Activated T-helper 17 cell treated with anti-CD3 and anti-CD28 coated beads, Interleukin-2, amount 50 U/mL, for 72 hours (primary cell): ENCODE measurements at regions not wholly inside any gene's neighbourhood (a gene's known extent, or its start where the extent isn't known, plus 50 kb on each side); places are given as distances from the start of the nearest gene placed in this dataset.

Experiments
- ATAC-seq: fragments of 150-1000 bp; cut with Tn5 transposase; replicated peaks from 2 replicates; pipeline ENCODE4 v1.10.0; 2021; ENCODE audit warnings: mild to moderate bottlenecking, moderate library complexity
- H3K27ac Mint-ChIP-seq: one replicate; pipeline ENCODE4 v1.8.0; 2022; ENCODE audit warnings: mixed read lengths
- H3K27me3 Mint-ChIP-seq: one replicate; pipeline ENCODE4 v1.8.0; 2022; ENCODE audit warnings: mixed read lengths
- H3K36me3 Mint-ChIP-seq: one replicate; pipeline ENCODE4 v1.8.0; 2022; ENCODE audit warnings: low read depth, mild to moderate bottlenecking, mixed read lengths
- H3K4me1 Mint-ChIP-seq: one replicate; pipeline ENCODE4 v1.8.0; 2022; ENCODE audit warnings: mixed read lengths
- H3K4me3 Mint-ChIP-seq: one replicate; pipeline ENCODE4 v1.8.0; 2022; ENCODE audit warnings: mild to moderate bottlenecking, mixed read lengths
- H3K9me3 Mint-ChIP-seq: one replicate; pipeline ENCODE4 v1.8.0; 2022; ENCODE audit warnings: mixed read lengths

DNA sequence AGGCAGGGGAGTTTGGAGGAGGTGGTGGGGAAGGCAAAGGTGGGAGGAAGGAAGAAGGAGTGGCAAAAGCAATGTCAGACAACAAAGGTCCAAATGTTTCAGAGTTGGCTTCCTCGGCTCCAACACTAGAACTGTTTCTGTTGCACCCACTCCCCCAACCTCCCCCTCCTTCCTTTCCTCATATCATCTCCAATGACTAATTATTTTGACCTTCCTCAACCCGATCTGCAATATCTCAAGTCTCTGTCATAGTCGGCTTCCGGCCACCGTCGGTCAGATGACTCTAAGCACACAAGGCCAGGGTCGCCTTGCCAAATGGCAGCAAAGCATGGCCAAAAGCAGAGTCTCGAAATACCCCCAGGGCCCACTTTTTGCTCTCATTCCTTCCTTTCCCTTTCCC is 637.0 kb upstream of the TBX3 start:
- no peak for ATAC-seq
- peaks cover 7% of the 10 kb centered on the region for H3K9me3 Mint-ChIP-seq
- H3K4me1 Mint-ChIP-seq: no peaks in the 10 kb centered on the region
- no peaks in the 10 kb centered on the region for H3K27me3 Mint-ChIP-seq
- H3K27ac Mint-ChIP-seq: no peak overlapping the region
- H3K4me3 Mint-ChIP-seq: no peak overlapping the region
- no peaks in the 10 kb centered on the region for H3K36me3 Mint-ChIP-seq

DNA sequence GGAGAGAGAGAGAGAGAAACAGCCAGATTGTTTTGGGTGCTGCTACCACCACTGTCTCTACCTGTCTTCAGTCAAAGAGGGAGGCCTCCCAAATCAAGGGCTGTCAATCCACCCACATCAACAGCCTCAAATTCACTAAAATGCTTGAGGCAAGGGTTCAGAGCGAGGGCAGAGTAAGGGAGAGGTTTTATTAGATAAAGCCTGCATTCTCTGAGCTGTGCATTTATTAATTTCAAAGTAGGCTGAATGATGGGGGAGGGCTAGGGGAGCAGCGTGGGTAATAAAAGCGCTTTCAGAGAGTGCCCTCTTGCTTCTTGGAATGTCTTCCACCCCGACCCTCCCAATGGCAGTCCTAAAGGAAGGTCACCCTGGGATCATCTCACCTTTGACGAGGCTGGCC is 636.5 kb upstream of the TBX3 start:
- H3K27me3 Mint-ChIP-seq: no peaks in the 10 kb centered on the region
- no peak overlapping the region for H3K27ac Mint-ChIP-seq
- no peaks in the 10 kb centered on the region for H3K36me3 Mint-ChIP-seq
- no peak overlapping the region for H3K4me3 Mint-ChIP-seq
- H3K9me3 Mint-ChIP-seq: peaks cover 7% of the 10 kb centered on the region
- no peaks in the 10 kb centered on the region for H3K4me1 Mint-ChIP-seq
- ATAC-seq: no peak

DNA sequence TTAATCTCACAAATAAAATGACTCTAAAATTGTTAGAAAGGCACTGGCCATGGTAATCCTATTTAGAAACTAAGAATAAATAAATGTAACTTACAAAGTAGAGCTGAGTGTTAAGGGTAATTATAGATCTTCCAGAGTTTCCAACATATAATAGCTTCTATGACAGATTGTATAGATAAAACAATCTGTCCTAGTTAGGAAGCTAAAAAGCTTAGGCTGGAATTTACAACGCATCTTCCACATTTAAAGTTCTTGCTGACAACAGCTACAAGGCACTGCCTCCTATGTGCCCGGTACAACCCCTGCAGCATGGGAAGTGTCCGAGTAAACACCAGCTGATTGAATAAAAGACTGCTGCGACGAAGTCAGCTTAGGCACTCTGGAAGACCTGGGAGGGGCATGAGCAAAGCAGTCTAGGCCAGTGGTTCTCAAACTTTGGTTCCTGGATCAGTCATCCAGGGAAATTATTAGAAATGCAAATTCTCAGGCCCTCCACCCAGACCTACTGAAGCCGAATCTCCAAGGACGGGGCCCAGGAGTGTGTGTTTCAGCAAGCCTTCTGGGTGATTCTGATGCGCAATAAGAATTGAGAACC is 635.6 kb upstream of the TBX3 start:
- Mint-ChIP-seq H3K4me3 (no peak overlapping the region), H3K27me3 (no peaks in the 10 kb centered on the region), H3K4me1 (no peaks in the 10 kb centered on the region), H3K36me3 (no peaks in the 10 kb centered on the region), H3K9me3 (peaks cover 7% of the 10 kb centered on the region), H3K27ac (no peak overlapping the region)
- no peak for ATAC-seq

DNA sequence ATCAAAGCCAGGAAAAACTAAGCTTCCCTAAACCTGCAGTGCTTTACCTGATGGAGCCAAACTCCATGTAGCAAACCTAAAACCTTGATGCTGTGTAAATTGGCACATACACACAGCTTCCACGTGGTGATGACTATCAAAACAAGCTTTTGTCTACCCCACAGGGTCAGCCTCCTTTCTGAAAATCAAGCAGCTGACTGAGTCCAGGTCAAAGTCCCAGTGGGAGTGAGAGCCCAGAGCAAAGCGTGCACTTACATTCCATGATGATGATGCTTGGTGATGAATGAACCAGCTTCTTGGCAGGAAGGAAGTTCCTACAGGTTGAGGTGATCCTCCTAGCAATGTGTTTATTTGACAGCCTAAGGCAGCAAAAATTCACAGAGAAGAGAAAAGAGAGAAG is 630.0 kb upstream of the TBX3 start:
- Mint-ChIP-seq H3K36me3 (no peaks in the 10 kb centered on the region), H3K4me3 (no peak overlapping the region), H3K27ac (no peak overlapping the region), H3K27me3 (no peaks in the 10 kb centered on the region), H3K4me1 (no peaks in the 10 kb centered on the region), H3K9me3 (peaks cover 9% of the 10 kb centered on the region)
- no peak for ATAC-seq

DNA sequence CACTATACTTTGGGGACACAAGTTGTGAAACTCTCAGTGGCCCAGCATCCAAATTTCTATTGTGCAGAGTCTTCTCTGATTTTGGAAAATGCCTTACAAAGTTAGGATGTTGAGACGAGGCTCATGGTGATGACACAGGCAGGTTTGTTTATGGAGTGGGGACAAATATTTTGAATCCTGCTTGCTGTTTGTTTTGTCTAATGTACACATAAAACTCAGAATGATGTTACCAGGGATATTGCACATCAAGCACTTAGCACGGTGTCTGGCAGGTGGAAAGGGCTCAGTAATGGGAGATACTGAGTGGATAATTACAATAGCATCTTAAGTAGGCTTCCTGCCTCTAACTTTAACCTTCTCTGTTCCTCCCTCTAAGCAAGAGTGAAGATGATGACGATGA is 628.9 kb upstream of the TBX3 start:
- Mint-ChIP-seq H3K9me3 (peaks cover 9% of the 10 kb centered on the region), H3K27me3 (no peaks in the 10 kb centered on the region), H3K27ac (no peak overlapping the region), H3K36me3 (no peaks in the 10 kb centered on the region), H3K4me3 (no peak overlapping the region), H3K4me1 (no peaks in the 10 kb centered on the region)
- no peak for ATAC-seq

DNA sequence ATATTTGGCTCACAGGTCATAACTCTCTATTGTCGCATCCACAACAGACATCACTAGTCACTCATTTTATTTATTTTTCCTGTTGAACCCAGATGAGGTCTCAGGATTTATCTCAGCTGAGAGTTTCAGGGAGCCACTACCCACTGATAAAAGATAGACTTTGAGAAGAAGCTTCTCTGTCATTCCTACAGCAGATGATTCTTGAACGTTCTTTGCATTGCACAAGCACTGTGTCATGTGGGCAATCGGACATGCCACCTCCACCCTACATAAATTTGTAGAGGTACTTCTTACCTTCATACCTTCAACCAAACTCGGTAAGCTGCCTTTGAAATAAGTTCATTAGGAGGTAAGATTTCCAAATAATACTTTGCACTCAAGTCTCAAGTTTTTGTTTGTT is 627.9 kb upstream of the TBX3 start:
- H3K27ac Mint-ChIP-seq: no peak overlapping the region
- no peak overlapping the region for H3K4me3 Mint-ChIP-seq
- no peaks in the 10 kb centered on the region for H3K27me3 Mint-ChIP-seq
- ATAC-seq: no peak
- no peaks in the 10 kb centered on the region for H3K36me3 Mint-ChIP-seq
- H3K4me1 Mint-ChIP-seq: no peaks in the 10 kb centered on the region
- H3K9me3 Mint-ChIP-seq: peaks cover 9% of the 10 kb centered on the region

DNA sequence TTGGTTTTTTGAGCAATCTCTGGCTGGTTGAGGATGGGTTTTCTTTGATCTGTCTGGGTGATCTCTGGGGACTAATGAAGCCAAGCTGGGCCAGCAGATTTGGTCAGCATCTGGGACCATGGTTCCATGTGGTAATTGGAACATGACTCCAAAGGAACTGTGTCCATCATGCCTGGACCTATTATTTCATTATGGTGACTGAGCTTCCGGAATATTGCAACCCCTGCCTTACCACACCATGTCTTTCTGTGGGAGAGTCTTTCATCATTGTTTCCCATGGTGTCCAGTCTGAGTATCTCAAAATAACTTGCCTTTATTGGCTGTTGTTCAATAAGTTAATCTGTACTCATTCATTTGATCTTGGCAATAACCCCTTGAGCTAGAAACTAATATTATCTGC is 624.9 kb upstream of the TBX3 start:
- H3K4me3 Mint-ChIP-seq: no peak overlapping the region
- H3K4me1 Mint-ChIP-seq: no peaks in the 10 kb centered on the region
- no peak for ATAC-seq
- H3K27me3 Mint-ChIP-seq: no peaks in the 10 kb centered on the region
- H3K27ac Mint-ChIP-seq: no peak overlapping the region
- H3K9me3 Mint-ChIP-seq: peaks cover 4% of the 10 kb centered on the region
- H3K36me3 Mint-ChIP-seq: no peaks in the 10 kb centered on the region

DNA sequence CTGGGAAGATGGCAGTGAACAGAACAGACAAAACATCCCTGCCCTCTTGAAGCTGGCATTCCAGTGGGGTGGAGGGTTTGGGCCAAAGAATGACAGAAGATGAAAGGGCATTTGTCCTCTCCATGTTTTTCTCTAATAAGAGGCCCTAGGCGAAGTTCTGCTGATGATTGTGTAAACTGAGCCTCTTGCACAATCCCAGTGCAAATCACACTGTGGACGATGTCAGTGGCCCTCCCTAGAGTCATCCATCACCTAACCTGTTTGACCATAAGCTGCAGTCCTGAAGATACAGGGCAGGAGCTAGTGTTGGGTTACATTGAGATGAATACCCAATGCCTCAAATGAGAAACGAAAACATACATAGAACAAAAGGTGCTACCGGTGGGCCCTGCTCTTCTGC is 622.4 kb upstream of the TBX3 start:
- no peaks in the 10 kb centered on the region for H3K4me1 Mint-ChIP-seq
- H3K27ac Mint-ChIP-seq: no peak overlapping the region
- no peaks in the 10 kb centered on the region for H3K36me3 Mint-ChIP-seq
- no peak for ATAC-seq
- H3K9me3 Mint-ChIP-seq: peaks cover 9% of the 10 kb centered on the region
- H3K4me3 Mint-ChIP-seq: no peak overlapping the region
- H3K27me3 Mint-ChIP-seq: no peaks in the 10 kb centered on the region

DNA sequence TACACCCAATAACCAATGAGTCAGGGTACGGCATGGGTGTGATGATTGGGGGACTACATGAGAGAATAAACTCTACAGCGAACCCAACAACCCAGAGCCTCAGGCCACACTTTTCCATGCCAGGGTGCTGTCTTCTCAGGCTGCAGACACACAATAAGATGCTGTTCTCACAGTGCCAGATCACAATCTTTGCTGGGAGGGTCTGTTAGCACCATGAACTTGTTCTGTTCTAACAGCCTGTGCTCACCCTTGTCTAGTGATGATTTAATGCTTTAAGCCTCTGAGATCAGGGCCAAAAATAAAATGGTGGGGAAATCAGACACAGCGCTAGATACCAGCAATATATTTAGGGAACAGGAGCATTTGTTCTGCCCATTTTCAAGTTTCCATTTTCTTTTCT is 621.9 kb upstream of the TBX3 start:
- Mint-ChIP-seq H3K27ac (no peak overlapping the region), H3K9me3 (peaks cover 9% of the 10 kb centered on the region)

DNA sequence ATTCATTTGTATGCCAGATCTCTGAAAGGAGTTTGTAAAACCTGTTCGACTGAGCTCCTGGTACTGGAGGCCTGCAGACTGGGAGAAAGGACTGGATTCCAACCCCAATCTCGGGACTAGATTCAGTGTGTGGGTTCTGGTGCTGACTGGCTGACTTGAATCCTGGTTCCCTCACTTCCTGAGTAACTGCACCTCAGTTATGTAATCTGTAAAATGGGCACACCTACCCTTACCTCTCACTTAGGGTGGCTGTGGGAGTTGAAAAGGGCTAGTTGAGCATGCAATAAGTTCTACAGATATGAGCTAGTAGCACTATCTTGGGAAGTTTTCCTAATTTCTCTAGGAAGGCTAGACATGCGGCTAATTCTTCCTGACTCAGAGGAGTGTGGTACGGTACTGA is 621.3 kb upstream of the TBX3 start:
- no peak for ATAC-seq
- Mint-ChIP-seq H3K27ac (no peak overlapping the region), H3K36me3 (no peaks in the 10 kb centered on the region), H3K4me3 (no peak overlapping the region), H3K27me3 (no peaks in the 10 kb centered on the region), H3K9me3 (peaks cover 9% of the 10 kb centered on the region), H3K4me1 (no peaks in the 10 kb centered on the region)

More for the DNA sequence above, 621.9 kb upstream of the TBX3 start:
- Mint-ChIP-seq H3K4me1 (no peaks in the 10 kb centered on the region), H3K4me3 (no peak overlapping the region), H3K36me3 (no peaks in the 10 kb centered on the region), H3K27me3 (no peaks in the 10 kb centered on the region)
- ATAC-seq: no peak

DNA sequence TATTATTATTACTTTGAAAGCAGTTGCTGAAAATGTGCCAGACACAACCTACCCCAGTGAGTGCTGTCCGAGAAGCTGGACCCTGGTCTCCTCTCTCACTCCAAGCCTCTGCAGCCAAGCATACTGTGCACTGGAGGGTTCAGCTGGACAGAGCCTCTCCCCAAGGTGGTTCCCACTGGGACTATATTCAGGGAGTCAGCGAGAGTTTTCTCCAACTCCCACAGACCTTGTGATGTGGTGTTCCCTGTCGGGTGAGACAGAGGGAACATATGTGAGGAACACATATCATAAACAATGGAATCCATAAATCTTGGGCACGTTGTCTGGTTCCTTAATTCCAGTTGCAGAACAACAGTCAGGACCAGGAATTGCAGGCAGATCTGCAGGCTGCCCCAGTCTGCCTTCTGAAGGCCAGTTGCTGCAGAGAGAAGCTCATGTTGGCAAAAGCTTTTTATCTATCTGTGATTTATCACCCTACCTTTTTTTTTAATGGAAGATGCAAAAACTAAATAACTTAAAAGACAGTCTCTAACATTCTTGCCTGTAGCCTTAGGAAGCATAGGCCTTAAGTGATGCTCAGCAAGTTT is 619.8 kb upstream of the TBX3 start:
- Mint-ChIP-seq H3K4me1 (no peaks in the 10 kb centered on the region), H3K27me3 (no peaks in the 10 kb centered on the region), H3K9me3 (peaks cover 9% of the 10 kb centered on the region), H3K4me3 (no peak overlapping the region), H3K36me3 (no peaks in the 10 kb centered on the region), H3K27ac (no peak overlapping the region)
- no peak for ATAC-seq

DNA sequence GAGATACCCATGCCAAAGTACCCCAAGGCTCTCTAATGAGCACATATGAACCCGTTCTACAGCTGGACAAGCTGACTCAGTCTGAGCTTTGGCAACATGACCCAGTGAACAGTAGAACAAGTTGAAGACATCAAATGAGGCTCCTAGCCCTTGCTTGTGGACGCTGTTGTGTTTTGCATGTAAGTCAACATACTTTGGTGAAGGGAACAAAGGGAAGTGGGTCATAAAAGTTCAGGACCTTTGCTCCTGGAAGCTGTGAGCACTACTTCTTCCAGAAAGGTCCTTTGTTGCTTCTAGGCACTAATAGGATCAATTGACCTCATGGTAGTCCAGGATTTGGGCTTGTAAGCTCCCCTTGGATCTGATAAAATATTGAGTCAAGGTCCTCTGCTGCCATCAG is 613.5 kb upstream of the TBX3 start:
- no peak for ATAC-seq
- H3K4me3 Mint-ChIP-seq: no peak overlapping the region
- H3K36me3 Mint-ChIP-seq: no peaks in the 10 kb centered on the region
- H3K27ac Mint-ChIP-seq: no peak overlapping the region
- H3K9me3 Mint-ChIP-seq: peaks cover 14% of the 10 kb centered on the region
- no peaks in the 10 kb centered on the region for H3K4me1 Mint-ChIP-seq
- no peaks in the 10 kb centered on the region for H3K27me3 Mint-ChIP-seq

DNA sequence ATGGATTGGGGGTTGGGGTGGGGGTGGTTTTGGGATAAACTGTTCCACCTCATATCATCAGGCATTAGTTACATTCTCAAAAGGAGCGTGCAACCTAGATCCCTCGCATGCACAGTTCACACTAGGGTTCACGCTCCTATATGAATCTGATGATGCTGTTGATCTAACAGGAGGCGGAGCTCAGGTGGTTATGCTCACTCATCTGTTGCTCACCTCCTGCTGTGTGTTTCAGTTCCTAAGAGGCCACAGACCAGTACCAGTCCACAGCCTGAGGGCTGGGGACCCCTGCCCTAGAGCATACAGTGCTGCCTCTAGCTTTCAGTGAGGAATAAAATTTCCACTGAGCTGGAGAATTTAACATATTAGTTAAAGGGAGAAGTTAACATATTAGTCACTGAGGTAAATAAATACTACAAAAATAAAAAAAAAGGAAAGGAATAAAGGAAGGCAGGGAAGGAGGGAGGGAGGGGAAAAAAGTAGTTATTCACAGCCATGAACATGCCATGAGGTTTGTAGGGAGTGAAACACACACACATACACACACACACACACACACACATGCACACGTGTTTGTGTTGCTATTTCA is 612.7 kb upstream of the TBX3 start:
- Mint-ChIP-seq H3K36me3 (no peaks in the 10 kb centered on the region), H3K4me1 (no peaks in the 10 kb centered on the region), H3K9me3 (peaks cover 10% of the 10 kb centered on the region), H3K27me3 (no peaks in the 10 kb centered on the region), H3K27ac (no peak overlapping the region), H3K4me3 (no peak overlapping the region)
- ATAC-seq: no peak

DNA sequence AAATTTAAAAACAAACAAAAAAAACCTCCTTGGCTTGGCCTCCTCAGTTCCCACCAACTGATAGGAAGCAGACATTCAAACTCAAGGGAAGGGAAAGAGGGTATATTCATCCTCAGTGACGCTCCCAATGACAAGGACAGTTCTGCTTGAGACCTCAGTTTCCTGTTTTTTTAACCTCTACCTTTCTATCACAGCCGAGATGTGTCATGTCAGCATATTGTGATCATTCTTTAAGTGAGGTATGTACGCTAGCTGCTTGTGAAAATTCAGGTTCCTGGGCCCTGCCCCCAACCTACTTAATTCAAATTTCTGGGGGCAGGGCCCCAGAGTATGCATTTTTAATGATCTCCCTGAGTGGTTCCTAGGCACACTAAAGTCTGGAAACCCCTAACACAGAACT is 611.9 kb upstream of the TBX3 start:
- H3K27me3 Mint-ChIP-seq: no peaks in the 10 kb centered on the region
- no peak for ATAC-seq
- no peaks in the 10 kb centered on the region for H3K4me1 Mint-ChIP-seq
- H3K36me3 Mint-ChIP-seq: no peaks in the 10 kb centered on the region
- no peak overlapping the region for H3K4me3 Mint-ChIP-seq
- peaks cover 7% of the 10 kb centered on the region for H3K9me3 Mint-ChIP-seq
- no peak overlapping the region for H3K27ac Mint-ChIP-seq

DNA sequence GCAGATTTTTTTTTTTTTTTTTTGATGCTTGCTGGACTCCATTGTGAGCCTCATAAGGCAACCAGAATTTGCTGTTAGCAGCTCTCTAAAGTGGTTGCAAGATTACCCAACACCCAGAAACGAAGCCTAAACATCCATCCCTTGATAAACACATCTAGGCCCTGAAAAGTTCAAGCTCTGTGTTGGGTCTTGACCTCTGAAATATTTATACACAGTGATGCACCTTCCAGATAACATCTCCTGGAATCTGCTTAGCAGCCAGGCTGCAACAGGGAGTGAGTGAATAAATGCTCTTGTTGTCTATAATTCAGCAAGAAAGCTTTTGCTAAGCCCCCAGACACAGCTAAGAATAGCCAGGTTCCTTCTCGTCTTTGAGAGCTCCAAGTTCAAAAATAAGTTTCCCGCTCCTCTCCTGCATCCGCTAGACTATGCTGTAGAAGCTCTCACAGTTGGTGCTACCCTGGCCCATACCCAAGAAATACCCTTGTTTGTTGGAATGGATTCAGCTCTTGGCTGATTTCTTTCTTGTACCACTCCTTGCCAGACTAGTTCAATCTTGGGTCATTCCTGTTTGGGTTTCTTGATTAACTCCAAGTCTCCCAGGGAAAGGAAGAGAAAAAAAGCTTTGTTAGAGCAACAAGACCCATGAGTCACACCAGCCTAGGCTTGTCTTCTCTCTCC is 610.6 kb upstream of the TBX3 start:
- no peaks in the 10 kb centered on the region for H3K36me3 Mint-ChIP-seq
- no peak for ATAC-seq
- no peak overlapping the region for H3K27ac Mint-ChIP-seq
- H3K9me3 Mint-ChIP-seq: peaks cover 7% of the 10 kb centered on the region
- H3K4me1 Mint-ChIP-seq: no peaks in the 10 kb centered on the region
- no peaks in the 10 kb centered on the region for H3K27me3 Mint-ChIP-seq
- H3K4me3 Mint-ChIP-seq: no peak overlapping the region
